Gastrocnemius medialis (tissue), 4 donors: ENCODE measurements at regions not wholly inside any gene's neighbourhood (a gene's known extent, or its start where the extent isn't known, plus 50 kb on each side); places are given as distances from the start of the nearest gene placed in this dataset.

Experiments
- CTCF ChIP-seq, 5 experiments: fragments of 450-650 bp in 3 of 5; fragments of 200-600 bp in 2 of 5; sonication (generic) in 2 of 5; IDR thresholded peaks in 4 of 5; conservative IDR thresholded peaks in 1 of 5; 1 replicate in 4 of 5; 2 replicates in 1 of 5; pipeline ENCODE4 v1.5.1; 2016 to 2019; ENCODE audit warnings: antibody characterized with exemption in 5 of 5, mild to moderate bottlenecking in 3 of 5, moderate library complexity in 3 of 5
- POLR2A ChIP-seq, 2 donors: fragments of 450-650 bp; IDR thresholded peaks; one replicate each; pipeline ENCODE4 v1.6.1; 2017; ENCODE audit warnings: antibody characterized with exemption in 2 of 2, mild to moderate bottlenecking in 2 of 2, moderate library complexity in 2 of 2

DNA sequence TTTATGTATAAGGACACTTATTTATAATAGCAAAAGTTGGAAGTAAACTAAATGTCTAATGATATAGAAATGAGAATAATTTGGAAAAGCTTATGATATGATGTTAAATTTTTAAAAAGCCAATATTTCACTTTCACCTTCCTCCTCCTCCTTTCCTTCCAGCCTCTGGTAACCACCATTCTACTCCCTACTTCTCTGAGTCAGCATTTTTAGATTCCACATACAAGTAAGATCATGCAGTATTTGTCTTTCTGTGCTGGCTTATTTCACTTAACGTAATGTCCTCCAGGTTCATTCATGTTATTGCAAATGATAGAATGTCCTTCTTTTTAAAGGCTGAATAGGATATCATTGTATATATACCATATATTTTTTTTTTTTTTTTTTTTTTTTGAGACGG is 180.2 kb downstream of the RNF144B start:
- TF ChIP-seq CTCF (IDR thresholded peaks at IDR 0.05 in 4 of 5, conservative IDR thresholded peaks at IDR 0.05 in 1 of 5), result no peak
- no peak for TF ChIP-seq POLR2A (IDR thresholded peaks at IDR 0.05)
